ENCODE measurements at regions not wholly inside any gene's neighbourhood (a gene's known extent, or its start where the extent isn't known, plus 50 kb on each side); places are given as distances from the start of the nearest gene placed in this dataset.

- TF ChIP-seq MAX (IDR thresholded peaks at IDR 0.05) (no peak), POLR2A (IDR thresholded peaks at IDR 0.05; ENCODE audit: control extremely low read depth in 1 of 2, low read depth in 2 of 2, low read length in 2 of 2) (no peak), BCL11A (IDR thresholded peaks at IDR 0.05; ENCODE audit: low read depth in 2 of 2, low read length in 2 of 2) (no peak)
Measured at GRCh38 chr12:131351319-131352028, 359.4 kb upstream of the SFSWAP start.

All from H1 (cell line).